ENCODE measurements at regions not wholly inside any gene's neighbourhood (a gene's known extent, or its start where the extent isn't known, plus 50 kb on each side); places are given as distances from the start of the nearest gene placed in this dataset.

DNA sequence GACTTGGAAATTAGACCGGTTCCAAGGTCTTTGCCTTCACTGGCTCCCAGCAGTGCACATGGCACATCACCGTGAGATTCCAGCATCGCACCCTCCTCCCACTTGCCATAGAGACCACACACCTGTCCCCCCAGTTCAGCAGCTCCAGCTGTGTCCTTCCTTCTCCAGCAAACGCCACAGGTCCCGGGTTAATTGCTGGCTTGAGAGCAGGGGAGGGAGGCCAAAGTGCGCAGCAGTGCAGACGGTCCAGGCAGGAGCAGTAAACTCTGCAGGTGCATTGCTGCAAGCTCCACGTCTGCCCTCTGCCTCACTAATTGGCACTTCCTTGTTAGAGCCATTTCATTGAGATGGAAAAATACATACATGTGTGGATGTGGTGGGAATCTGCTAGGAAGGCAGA, 65.3 kb downstream of the KLHDC7A start:
- no peak overlapping the region for H2AK5ac ChIP-seq (ENCODE audit: low read depth, low read length)
- no peak overlapping the region for H2BK15ac ChIP-seq (ENCODE audit: low read depth, low read length)
- no peaks in the 10 kb centered on the region for H3K9me1 ChIP-seq (ENCODE audit: insufficient read depth, low read length)
- WGBS, 2 experiments (ENCODE audit: extremely low coverage in 2 of 2, insufficient read length in 1 of 2) = no CpG with 5 or more reads among the region's 8 CpGs
- no peaks in the 10 kb centered on the region for H4K20me1 ChIP-seq (ENCODE audit: insufficient read depth, low read length)
- dilution Hi-C loops (cut with HindIII; ENCODE audit: low sequenced_read_pairs, unreplicated experiment) = no loop called here
- H4K91ac ChIP-seq (ENCODE audit: insufficient read depth, low read depth, low read length) = no peak overlapping the region
- in situ Hi-C loops (cut with MboI; ENCODE audit: low sequenced_read_pairs) = no loop called here
- H3K4me3 ChIP-seq (ENCODE audit: insufficient read depth, low read depth, low read length) = no peak overlapping the region
- H2AK9ac ChIP-seq (replicated peaks; ENCODE audit: low read depth, low read length, poor library complexity) = no peak overlapping the region
- H2BK5ac ChIP-seq (ENCODE audit: low read depth, low read length, poor library complexity, severe bottlenecking) = no peak overlapping the region
- H3K36me3 ChIP-seq (ENCODE audit: control insufficient read depth, insufficient read depth, low read length) = no peaks in the 10 kb centered on the region
- H3K79me1 ChIP-seq (ENCODE audit: low read depth in 1 of 2, low read length in 2 of 2) = no peaks in the 10 kb centered on the region
- H3K27ac ChIP-seq (ENCODE audit: insufficient read depth, low read length) = no peak overlapping the region
- H3K4me1 ChIP-seq (ENCODE audit: control insufficient read depth, insufficient read depth, low read length) = no peaks in the 10 kb centered on the region
- no TSS peak for BruUV-seq (replicated peaks)
- H3K4ac ChIP-seq (ENCODE audit: low read depth, low read length) = no peak overlapping the region
- no peak overlapping the region for H2BK20ac ChIP-seq (ENCODE audit: low read depth, low read length)
- DNase-seq (no peak), ATAC-seq (ENCODE audit: low read depth) (no peak)
- no peak overlapping the region for H3K14ac ChIP-seq (replicated peaks; ENCODE audit: low read depth, low read length)
- no peak overlapping the region for H3K18ac ChIP-seq (ENCODE audit: low read depth, low read length)
- H3K27me3 ChIP-seq (ENCODE audit: control insufficient read depth, insufficient read depth, low read length) = no peaks in the 10 kb centered on the region; the same call in 1 of the 2 replicates
- H3K4me2 ChIP-seq (ENCODE audit: low read depth, low read length) = no peak overlapping the region
- no peak overlapping the region for H2AFZ ChIP-seq (replicated peaks; ENCODE audit: low read length, poor library complexity)
- ChIA-PET CTCF (no interaction called here), POLR2A (ENCODE audit: unreplicated experiment) (no interaction called here)
- no peak overlapping the region for H4K5ac ChIP-seq (ENCODE audit: low read depth, low read length)
- no peak overlapping the region for H3K56ac ChIP-seq (ENCODE audit: extremely low read depth, insufficient read depth, low read length)
- no peaks in the 10 kb centered on the region for H3K9me3 ChIP-seq (ENCODE audit: control insufficient read depth, insufficient read depth, low read length)
- TF ChIP-seq, protein P1, sequence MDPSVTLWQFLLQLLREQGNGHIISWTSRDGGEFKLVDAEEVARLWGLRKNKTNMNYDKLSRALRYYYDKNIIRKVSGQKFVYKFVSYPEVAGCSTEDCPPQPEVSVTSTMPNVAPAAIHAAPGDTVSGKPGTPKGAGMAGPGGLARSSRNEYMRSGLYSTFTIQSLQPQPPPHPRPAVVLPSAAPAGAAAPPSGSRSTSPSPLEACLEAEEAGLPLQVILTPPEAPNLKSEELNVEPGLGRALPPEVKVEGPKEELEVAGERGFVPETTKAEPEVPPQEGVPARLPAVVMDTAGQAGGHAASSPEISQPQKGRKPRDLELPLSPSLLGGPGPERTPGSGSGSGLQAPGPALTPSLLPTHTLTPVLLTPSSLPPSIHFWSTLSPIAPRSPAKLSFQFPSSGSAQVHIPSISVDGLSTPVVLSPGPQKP (IDR thresholded peaks at IDR 0.05; ENCODE audit: borderline replicate concordance, low read depth, low read length) = no peak
- TF ChIP-seq MXI1 (IDR thresholded peaks at IDR 0.05; ENCODE audit: borderline replicate concordance, low read depth, low read length) (no peak), BHLHE40 (IDR thresholded peaks at IDR 0.05; ENCODE audit: low read depth, low read length) (no peak), CEBPB (IDR thresholded peaks at IDR 0.05; ENCODE audit: low read depth, low read length) (no peak), POLR2A (IDR thresholded peaks at IDR 0.05; ENCODE audit: low read depth, low read length) (no peak), RFX5 (IDR thresholded peaks at IDR 0.05; ENCODE audit: low read depth, low read length) (no peak), NFE2L2 (IDR thresholded peaks at IDR 0.05; ENCODE audit: low read depth, low read length) (no peak)
- TF ChIP-seq, protein P2, sequence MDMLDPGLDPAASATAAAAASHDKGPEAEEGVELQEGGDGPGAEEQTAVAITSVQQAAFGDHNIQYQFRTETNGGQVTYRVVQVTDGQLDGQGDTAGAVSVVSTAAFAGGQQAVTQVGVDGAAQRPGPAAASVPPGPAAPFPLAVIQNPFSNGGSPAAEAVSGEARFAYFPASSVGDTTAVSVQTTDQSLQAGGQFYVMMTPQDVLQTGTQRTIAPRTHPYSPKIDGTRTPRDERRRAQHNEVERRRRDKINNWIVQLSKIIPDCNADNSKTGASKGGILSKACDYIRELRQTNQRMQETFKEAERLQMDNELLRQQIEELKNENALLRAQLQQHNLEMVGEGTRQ (IDR thresholded peaks at IDR 0.05; ENCODE audit: low read depth, low read length) = no peak
- intact Hi-C loops (cut with micrococcal nuclease) = no loop called here
- H3K23ac ChIP-seq (ENCODE audit: low read depth, low read length) = no peak overlapping the region
- H4K8ac ChIP-seq (ENCODE audit: low read depth in 2 of 2, low read length in 2 of 2) = no peak overlapping the region
- no peak overlapping the region for H2BK120ac ChIP-seq (ENCODE audit: low read depth, low read length)
- no peak overlapping the region for H3K9ac ChIP-seq (ENCODE audit: low read depth, low read length)
